K562 (cell line): ENCODE measurements at regions not wholly inside any gene's neighbourhood (a gene's known extent, or its start where the extent isn't known, plus 50 kb on each side); places are given as distances from the start of the nearest gene placed in this dataset.

Experiments used
- ATAC-seq: fragments of 200-7000 bp; cut with Tn5 transposase; 3 replicates; pipeline ENCODE4 v1.9.1; 2020; ENCODE audit warnings: moderate library complexity
- BruUV-seq: library from RNA; stranded (reverse); fragments of 400-500 nt; replicated peaks from 2 replicates; lab custom pipeline; 2021; lab: Mats Ljungman, UMichigan
- CTCF ChIA-PET: fragments of 300-600 bp; formaldehyde crosslinking; extraction: SDS; loops from one replicate; lab custom pipeline; 2021; ENCODE audit warnings: low intra/inter-chr PET ratio; lab: Yijun Ruan, JAX
- POLR2A ChIA-PET: fragments of 300-600, 350-650 bp; sonication (Branson Sonifier 250); formaldehyde crosslinking; extraction: SDS; loops from one replicate; lab custom pipeline; 2021; ENCODE audit warnings: antibody characterized with exemption, inconsistent platforms; lab: Yijun Ruan, JAX
- DNase-seq, 4 experiments: peaks; one replicate each; pipeline versions ENCODE4 v3.0.0 to v3.0.0-alpha.2; 2011 to 2018; ENCODE audit warnings: low spot score in 3 of 4, mixed read lengths in 3 of 4; ENCODE audit errors: extremely low read depth in 1 of 4
- FAIRE-seq: peaks from 2 replicates; lab custom pipeline; 2011; peaks lifted over from hg19 to GRCh38; lab: Jason Lieb, UNC
- H2AFZ ChIP-seq: 2 replicates; pipeline ENCODE4 v1.6.0; 2011; ENCODE audit warnings: low read depth, low read length, control low read depth, inconsistent platforms
- H3K27ac ChIP-seq: fragments of 200-600 bp; 3 replicates; pipeline ENCODE4 v1.8.0; 2011; ENCODE audit warnings: low read depth, mild to moderate bottlenecking, control low read depth, inconsistent platforms, low read length, moderate library complexity, mixed read lengths; ENCODE audit errors: extremely low read depth
- H3K27me3 ChIP-seq, 2 experiments: fragments of 300-600 bp in 1 of 2; 2 replicates in 1 of 2; 3 replicates in 1 of 2; pipeline versions ENCODE4 v1.6.0 to v1.8.0; 2011; ENCODE audit warnings: inconsistent platforms in 2 of 2, low read length in 2 of 2, mild to moderate bottlenecking in 1 of 2, mixed read lengths in 1 of 2, moderate library complexity in 1 of 2; ENCODE audit not compliant: control insufficient read depth in 2 of 2, insufficient read depth in 2 of 2
- H3K36me3 ChIP-seq: fragments of 300-600 bp; 3 replicates; pipeline ENCODE4 v1.8.0; 2011; ENCODE audit warnings: mild to moderate bottlenecking, low read length, inconsistent platforms; ENCODE audit not compliant: control insufficient read depth, insufficient read depth
- H3K4me1 ChIP-seq, 2 experiments: fragments of 200-600 bp in 1 of 2; replicated peaks in 1 of 2; 2 replicates in 1 of 2; 3 replicates in 1 of 2; pipeline versions ENCODE4 v1.5.1 to v1.8.0; 2011; ENCODE audit warnings: inconsistent platforms in 2 of 2, low read length in 2 of 2, mild to moderate bottlenecking in 1 of 2, mixed read lengths in 1 of 2, moderate library complexity in 1 of 2; ENCODE audit not compliant: control insufficient read depth in 2 of 2, insufficient read depth in 2 of 2
- H3K4me2 ChIP-seq: 2 replicates; pipeline ENCODE4 v1.6.1; 2011; ENCODE audit warnings: low read length, control low read depth, inconsistent platforms, mixed read lengths; ENCODE audit not compliant: insufficient read depth
- H3K4me3 ChIP-seq: fragments of 200-600 bp; sonication (generic), shearing (Covaris generic); 2 replicates; pipeline ENCODE4 v1.5.1; 2016; ENCODE audit warnings: control low read depth, inconsistent platforms
- H3K79me2 ChIP-seq: fragments of 200-600 bp; 3 replicates; pipeline ENCODE4 v1.8.0; 2011; ENCODE audit warnings: low read length, inconsistent platforms; ENCODE audit not compliant: control insufficient read depth, insufficient read depth
- H3K9ac ChIP-seq, 2 experiments: 2 replicates each; pipeline versions ENCODE4 v1.6.0 to v1.6.1; 2011; ENCODE audit warnings: low read depth in 2 of 2, low read length in 2 of 2, control low read depth in 1 of 2, inconsistent platforms in 1 of 2, mild to moderate bottlenecking in 1 of 2, mixed read lengths in 1 of 2; ENCODE audit not compliant: insufficient read depth in 1 of 2
- H3K9me1 ChIP-seq: one replicate; pipeline ENCODE4 v1.6.0; 2011; ENCODE audit warnings: inconsistent platforms, mild to moderate bottlenecking, low read length, moderate library complexity; ENCODE audit not compliant: control insufficient read depth, insufficient read depth
- H3K9me3 ChIP-seq: replicated peaks from 2 replicates; pipeline ENCODE4 v1.5.1; 2011; ENCODE audit warnings: low read depth, low read length, inconsistent platforms; ENCODE audit not compliant: control insufficient read depth, insufficient read depth
- H4K20me1 ChIP-seq: replicated peaks from 2 replicates; pipeline ENCODE4 v1.6.1; 2011; ENCODE audit warnings: low read length, inconsistent platforms, mixed read lengths; ENCODE audit not compliant: control insufficient read depth, insufficient read depth
- CHAMP1 ChIP-seq: fragments of 450-650 bp; IDR thresholded peaks from 2 replicates; pipeline ENCODE4 v1.6.1; 2016; ENCODE audit warnings: mild to moderate bottlenecking
- MYNN ChIP-seq, 2 experiments: sonication (generic); formaldehyde crosslinking in 1 of 2; IDR thresholded peaks; 2 replicates each; pipeline versions ENCODE4 v1.5.0 to v1.6.1; 2016 to 2020; ENCODE audit warnings: antibody characterized with exemption in 1 of 2, missing genetic modification reagents in 1 of 2
- SIN3A ChIP-seq, 2 experiments: fragments of 150-350 bp in 1 of 2; IDR thresholded peaks; 2 replicates each; pipeline ENCODE4 v1.6.1; 2011 to 2016; ENCODE audit warnings: borderline replicate concordance in 2 of 2, low read depth in 2 of 2, low read length in 2 of 2, mild to moderate bottlenecking in 2 of 2, moderate library complexity in 2 of 2; ENCODE audit not compliant: control insufficient read depth in 1 of 2
- WGBS: fragments of 100-300 bp; shearing (Covaris generic); methylation state at CpG from one replicate; pipeline ENCODE4 v1.1.6; 2016; ENCODE audit warnings: low coverage, mixed read lengths; ENCODE audit not compliant: insufficient coverage; ENCODE audit errors: missing lambda C conversion rate; 5-methylcytosine and 5-hydroxymethylcytosine counted together
- in situ Hi-C: fragments of 300-500 bp; cut with MboI; formaldehyde crosslinking; loops from 4 replicates; pipeline ENCODE4 v1.15.0; 2018; ENCODE audit warnings: inconsistent platforms, mixed read lengths
- intact Hi-C: fragments of 100-400 bp; cut with micrococcal nuclease; formaldehyde crosslinking; loops from 2 replicates; pipeline ENCODE4 v1.14.2; 2022
- TF ChIP-seq, protein P1 (sequence below): sonication (generic); IDR thresholded peaks from 2 replicates; pipeline ENCODE4 v1.6.1; 2016

DNA sequence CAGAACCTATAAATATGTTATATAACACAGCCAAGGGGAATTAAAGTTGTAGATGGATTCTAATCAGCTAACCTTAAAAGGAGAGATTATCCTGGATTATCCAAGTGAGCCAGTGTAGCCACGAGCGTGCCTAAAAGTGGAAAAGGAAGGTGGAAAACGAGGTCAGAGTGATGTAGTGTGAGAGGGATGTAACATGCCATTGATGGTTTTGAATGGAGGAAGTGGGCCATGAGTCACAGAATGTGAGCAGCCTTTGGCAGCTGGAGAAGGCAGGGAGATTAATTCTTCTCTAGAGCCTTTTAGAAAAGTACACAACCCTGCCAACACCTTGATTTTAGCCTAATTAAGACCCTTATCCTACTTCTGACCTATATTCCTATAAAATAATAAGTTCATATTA is 149.1 kb downstream of the SLC39A8 start (continued):
- TF ChIP-seq, protein P1, sequence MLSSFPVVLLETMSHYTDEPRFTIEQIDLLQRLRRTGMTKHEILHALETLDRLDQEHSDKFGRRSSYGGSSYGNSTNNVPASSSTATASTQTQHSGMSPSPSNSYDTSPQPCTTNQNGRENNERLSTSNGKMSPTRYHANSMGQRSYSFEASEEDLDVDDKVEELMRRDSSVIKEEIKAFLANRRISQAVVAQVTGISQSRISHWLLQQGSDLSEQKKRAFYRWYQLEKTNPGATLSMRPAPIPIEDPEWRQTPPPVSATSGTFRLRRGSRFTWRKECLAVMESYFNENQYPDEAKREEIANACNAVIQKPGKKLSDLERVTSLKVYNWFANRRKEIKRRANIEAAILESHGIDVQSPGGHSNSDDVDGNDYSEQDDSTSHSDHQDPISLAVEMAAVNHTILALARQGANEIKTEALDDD: no peak
- TF ChIP-seq SIN3A (IDR thresholded peaks at IDR 0.05; ENCODE audit: borderline replicate concordance in 2 of 2, control insufficient read depth in 1 of 2, low read depth in 2 of 2, low read length in 2 of 2) (no peak), MYNN (IDR thresholded peaks at IDR 0.05) (no peak), MYNN (CRISPR knock-in tag; IDR thresholded peaks at IDR 0.05) (no peak)

- Histone ChIP-seq H3K9me3 (no peaks in the 10 kb centered on the region), H3K27ac (no peak overlapping the region), H3K4me1 (no peaks in the 10 kb centered on the region), H3K27me3 (no peaks in the 10 kb centered on the region), H3K4me2 (no peak overlapping the region), H3K4me3 (no peak overlapping the region), H3K9me1 (no peaks in the 10 kb centered on the region), H2AFZ (no peak overlapping the region), H3K9ac (no peak overlapping the region), H4K20me1 (no peaks in the 10 kb centered on the region), H3K36me3 (no peaks in the 10 kb centered on the region), H3K79me2 (no peaks in the 10 kb centered on the region)
- POLR2A ChIA-PET: no interaction called here
- 0% methylated on average over 1 of the region's 1 CpG for WGBS
- FAIRE-seq: no peak
- CTCF ChIA-PET: no interaction called here
- in situ Hi-C loops: no loop called here
- DNase-seq: no peak
- no peak for TF ChIP-seq CHAMP1
- no peak for ATAC-seq
- no TSS peak for BruUV-seq
- intact Hi-C loops: no loop called here
These were observed 152.1 kb downstream of the SLC39A8 start for GRCh38 chr4:102193145-102193544.
